ENCODE measurements at regions not wholly inside any gene's neighbourhood (a gene's known extent, or its start where the extent isn't known, plus 50 kb on each side); places are given as distances from the start of the nearest gene placed in this dataset.
"Not testable (repeated sequence)": the region's sequence is repeated elsewhere in the genome, so short reads cannot be mapped to it uniquely, and the experiment has no call there.

DNA sequence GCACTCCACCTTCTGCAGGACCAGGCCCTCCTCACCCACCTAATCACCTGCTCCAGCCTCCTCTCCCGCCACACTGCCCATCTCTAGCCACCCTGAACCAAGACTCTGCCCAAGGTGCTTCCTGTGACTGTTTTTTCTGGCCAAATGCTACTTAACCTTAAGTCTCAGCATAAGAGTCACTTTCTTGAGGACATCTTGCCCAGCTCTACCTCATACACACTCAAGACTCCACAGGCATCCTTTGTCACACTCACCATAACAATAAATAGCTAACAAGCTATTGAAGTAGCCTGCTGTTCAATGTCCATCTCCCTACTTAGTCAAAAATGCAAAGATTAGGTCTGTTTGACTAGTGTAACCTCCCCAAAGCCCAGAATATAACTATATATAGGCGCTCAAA is 455.4 kb upstream of the NFE2L3 start:
- no peak for DNase-seq (ENCODE audit: low read depth in 2 of 2)
- TF ChIP-seq, protein P1, sequence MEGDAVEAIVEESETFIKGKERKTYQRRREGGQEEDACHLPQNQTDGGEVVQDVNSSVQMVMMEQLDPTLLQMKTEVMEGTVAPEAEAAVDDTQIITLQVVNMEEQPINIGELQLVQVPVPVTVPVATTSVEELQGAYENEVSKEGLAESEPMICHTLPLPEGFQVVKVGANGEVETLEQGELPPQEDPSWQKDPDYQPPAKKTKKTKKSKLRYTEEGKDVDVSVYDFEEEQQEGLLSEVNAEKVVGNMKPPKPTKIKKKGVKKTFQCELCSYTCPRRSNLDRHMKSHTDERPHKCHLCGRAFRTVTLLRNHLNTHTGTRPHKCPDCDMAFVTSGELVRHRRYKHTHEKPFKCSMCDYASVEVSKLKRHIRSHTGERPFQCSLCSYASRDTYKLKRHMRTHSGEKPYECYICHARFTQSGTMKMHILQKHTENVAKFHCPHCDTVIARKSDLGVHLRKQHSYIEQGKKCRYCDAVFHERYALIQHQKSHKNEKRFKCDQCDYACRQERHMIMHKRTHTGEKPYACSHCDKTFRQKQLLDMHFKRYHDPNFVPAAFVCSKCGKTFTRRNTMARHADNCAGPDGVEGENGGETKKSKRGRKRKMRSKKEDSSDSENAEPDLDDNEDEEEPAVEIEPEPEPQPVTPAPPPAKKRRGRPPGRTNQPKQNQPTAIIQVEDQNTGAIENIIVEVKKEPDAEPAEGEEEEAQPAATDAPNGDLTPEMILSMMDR (IDR thresholded peaks at IDR 0.05; ENCODE audit: low read depth, low read length): no peak
- no peak overlapping the region for H3K4me3 ChIP-seq (replicated peaks in 1 of 2; ENCODE audit: low read depth in 2 of 2, low read length in 2 of 2)

DNA sequence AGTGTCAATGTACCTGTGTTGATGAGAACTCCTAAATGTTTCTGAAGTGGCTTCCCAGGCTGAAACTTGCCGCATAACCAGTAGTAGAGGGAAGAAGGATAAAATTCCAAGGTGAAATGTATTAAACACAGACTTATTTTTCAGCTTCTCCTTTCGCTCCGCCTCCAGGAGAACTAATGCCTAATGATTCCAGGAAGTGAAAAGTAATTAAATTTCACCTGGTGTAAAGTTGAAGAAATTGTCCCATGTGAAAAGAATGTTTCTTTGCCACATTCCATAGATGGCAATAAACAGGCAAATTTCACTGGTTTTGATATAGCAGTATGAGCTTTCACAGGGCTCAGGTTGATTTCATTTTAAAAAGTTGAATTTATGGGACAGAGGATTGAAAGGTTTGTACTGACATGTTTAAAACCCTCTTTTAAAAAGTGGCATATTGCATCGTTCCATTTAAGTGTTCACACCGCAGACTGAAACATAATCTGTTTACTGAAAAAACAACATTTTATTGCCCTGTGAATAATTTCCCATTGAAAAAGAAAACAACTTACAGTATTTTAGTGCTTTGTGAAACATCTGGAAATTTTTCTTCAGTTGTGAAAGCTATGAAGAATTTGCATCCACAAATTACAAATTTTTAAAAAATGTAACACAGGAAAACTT is 453.4 kb upstream of the NFE2L3 start:
- TF ChIP-seq, protein P1 (IDR thresholded peaks at IDR 0.05; ENCODE audit: low read depth, low read length): no peak
- no peak for DNase-seq (ENCODE audit: low read depth in 2 of 2)
- H3K4me3 ChIP-seq (replicated peaks in 1 of 2; ENCODE audit: low read depth in 2 of 2, low read length in 2 of 2): no peak overlapping the region

DNA sequence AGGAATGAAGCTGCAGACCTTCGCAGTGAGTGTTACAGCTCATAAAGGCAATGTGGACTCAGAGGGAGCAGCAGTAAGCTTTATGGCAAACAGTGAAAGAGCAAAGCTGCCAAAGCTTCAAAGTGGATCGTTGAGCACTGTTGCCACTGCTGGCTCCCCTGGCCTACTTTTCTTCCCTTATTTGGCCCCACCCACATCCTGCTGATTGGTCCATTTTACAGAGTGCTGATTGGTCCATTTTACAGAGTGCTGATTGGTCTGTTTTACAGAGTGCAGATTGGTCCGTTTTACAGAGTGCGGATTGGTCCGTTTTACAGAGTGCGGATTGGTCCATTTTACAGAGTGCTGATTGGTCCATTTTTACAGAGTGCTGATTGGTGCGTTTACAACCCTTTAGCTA is 451.9 kb upstream of the NFE2L3 start:
- DNase-seq (ENCODE audit: low read depth in 2 of 2); H3K4me3 ChIP-seq (replicated peaks in 1 of 2; ENCODE audit: low read depth in 2 of 2, low read length in 2 of 2): not testable (repeated sequence)

DNA sequence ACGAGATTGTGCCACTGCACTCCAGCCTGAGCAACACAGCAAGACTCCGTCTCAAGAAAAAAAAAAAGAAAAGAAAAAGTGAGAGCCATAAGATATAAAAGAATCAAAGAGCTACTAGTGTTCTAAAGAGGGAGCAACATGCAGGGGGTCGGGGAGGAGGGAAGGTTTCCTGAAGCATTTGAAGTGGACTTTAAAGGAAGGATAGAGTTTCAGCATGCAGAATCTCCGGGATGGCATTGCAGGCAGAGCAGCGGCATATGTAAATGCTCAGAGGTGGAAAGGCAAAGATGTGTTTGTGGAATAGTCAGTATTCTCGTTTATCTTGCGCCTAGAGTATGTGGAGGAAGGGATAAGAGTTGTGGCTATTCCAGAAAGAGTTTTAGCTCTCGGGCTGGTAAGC is 447.6 kb upstream of the NFE2L3 start:
- TF ChIP-seq, protein P1 (IDR thresholded peaks at IDR 0.05; ENCODE audit: low read depth, low read length): no peak
- no peak overlapping the region for H3K4me3 ChIP-seq (replicated peaks in 1 of 2; ENCODE audit: low read depth in 2 of 2, low read length in 2 of 2)
- no peak for DNase-seq (ENCODE audit: low read depth in 2 of 2)

DNA sequence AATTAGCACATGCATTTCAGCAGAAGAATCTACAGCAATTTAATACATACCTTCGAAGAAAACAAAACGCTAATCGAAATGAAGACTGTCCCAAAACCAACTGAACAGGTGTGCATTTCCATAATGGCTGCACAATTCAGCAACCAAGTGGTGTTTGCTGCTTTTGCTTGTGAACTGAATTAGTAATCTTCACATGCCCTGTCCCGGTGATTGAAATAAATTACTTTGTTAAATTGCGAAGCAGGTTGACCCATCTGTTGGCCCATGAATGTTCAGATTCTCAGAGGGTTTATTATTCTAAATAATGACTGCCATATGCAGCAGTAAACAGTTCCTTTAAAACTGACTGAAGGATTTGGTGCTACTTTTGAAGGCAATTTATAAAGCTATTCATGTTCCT is 445.2 kb upstream of the NFE2L3 start:
- DNase-seq (ENCODE audit: low read depth in 2 of 2): no peak
- TF ChIP-seq, protein P1 (IDR thresholded peaks at IDR 0.05; ENCODE audit: low read depth, low read length): no peak
- H3K4me3 ChIP-seq (replicated peaks in 1 of 2; ENCODE audit: low read depth in 2 of 2, low read length in 2 of 2): no peak overlapping the region

DNA sequence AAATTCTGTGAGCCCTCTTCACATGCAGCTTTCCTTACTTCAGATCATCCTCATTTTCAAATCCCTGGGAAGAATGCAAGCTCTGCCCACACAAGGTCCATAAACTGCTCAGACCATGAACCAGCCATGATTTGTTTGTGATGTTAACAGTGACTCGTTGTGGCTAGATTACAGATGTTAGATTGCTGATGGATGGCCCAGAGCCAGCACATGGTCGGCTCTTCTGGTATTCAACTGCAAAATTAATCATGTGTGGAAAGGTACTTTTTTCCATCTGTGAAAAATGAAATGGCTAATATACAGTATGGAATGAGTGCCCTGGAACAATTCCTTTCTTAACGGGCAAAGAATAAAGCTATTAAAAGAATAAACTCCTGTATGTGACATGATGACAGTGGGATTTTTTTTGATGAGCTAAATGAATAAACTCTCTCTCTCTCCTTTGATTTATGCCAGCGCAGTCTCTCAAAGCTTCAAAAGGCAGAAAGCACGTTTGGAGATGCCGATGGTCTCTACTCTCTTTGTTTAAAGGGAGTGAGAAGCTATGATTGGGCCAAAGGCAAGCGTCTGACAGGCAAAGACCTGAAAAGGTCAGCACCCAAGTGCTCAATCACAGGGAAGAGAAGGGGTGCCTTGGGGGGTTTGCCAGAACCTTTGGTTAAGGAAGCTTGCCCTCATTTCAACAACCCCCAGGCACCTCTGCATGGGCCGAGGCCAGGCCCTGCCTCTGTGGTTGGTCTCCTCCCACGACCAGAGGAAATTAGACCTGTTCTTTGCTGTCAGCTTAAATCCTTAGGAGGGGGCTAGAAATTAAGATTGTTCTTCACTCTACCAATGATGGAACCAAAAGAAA is 444.0 kb upstream of the NFE2L3 start:
- DNase-seq (ENCODE audit: low read depth in 2 of 2): peak in 1 of 2 donors; percentile 8
- no peak overlapping the region for H3K4me3 ChIP-seq (replicated peaks in 1 of 2; ENCODE audit: low read depth in 2 of 2, low read length in 2 of 2)
- TF ChIP-seq, protein P1 (IDR thresholded peaks at IDR 0.05; ENCODE audit: low read depth, low read length): no peak

DNA sequence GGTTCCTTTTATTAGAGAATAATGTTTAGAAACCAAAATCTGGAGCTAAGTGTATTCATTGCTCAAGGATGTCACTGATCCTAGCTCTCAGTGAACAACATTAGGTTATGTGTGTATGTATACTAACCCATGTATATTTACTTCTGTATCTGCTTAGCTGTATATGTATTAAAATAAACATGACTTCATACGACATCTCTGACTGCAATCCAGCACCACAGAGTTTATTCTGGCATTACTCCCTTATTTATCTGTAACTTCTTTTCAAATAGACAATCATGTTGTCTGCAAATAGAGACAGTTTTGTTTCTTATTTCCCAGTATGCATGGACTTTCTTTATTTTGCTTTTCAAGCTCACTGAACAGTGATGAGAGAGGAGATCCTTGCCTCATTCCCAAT is 441.0 kb upstream of the NFE2L3 start:
- no peak overlapping the region for H3K4me3 ChIP-seq (replicated peaks in 1 of 2; ENCODE audit: low read depth in 2 of 2, low read length in 2 of 2)
- TF ChIP-seq, protein P1 (IDR thresholded peaks at IDR 0.05; ENCODE audit: low read depth, low read length): no peak
- DNase-seq (ENCODE audit: low read depth in 2 of 2): peak in 1 of 2 donors; percentile 13
